ENCODE measurements at regions not wholly inside any gene's neighbourhood (a gene's known extent, or its start where the extent isn't known, plus 50 kb on each side); places are given as distances from the start of the nearest gene placed in this dataset.

DNA sequence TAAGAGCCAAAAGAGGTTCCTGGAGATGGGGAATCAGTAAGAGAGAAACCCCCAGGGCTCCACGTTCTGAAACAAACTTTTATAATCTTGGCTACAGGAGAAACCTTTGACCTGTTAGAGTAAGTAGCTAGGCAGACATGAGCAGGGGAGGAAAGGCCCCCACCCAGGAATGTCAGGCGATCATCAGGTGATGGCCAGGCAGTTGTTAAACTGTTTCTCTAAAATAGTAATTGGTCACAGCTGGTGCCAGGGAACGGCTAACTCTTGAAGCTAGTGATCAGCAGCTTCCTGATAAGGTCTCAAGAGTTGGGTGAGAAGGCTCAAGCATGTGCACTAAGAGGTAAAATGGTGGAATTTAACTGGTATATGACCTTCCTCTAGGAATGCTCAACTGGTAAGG, 263.8 kb downstream of the HDGFL1 start:
- Histone ChIP-seq H3K9me3 (ENCODE audit: control insufficient read depth in 4 of 4, insufficient read depth in 3 of 4, low read length in 3 of 4) (no peaks in the 10 kb centered on the region), H3K27ac (ENCODE audit: low read depth in 1 of 2, low read length in 1 of 2) (no peak overlapping the region), H3K9ac (ENCODE audit: insufficient read depth in 1 of 2, low read length in 2 of 2) (no peak overlapping the region), H3K36me3 (ENCODE audit: control insufficient read depth in 4 of 4, insufficient read depth in 4 of 4, low read length in 4 of 4) (no peaks in the 10 kb centered on the region), H3K4me1 (ENCODE audit: control insufficient read depth in 5 of 5, insufficient read depth in 5 of 5, low read length in 5 of 5) (peaks cover 0 to 5% (median 2%) of the 10 kb centered on the region in 5 donors), H3K27me3 (ENCODE audit: control insufficient read depth in 3 of 3, insufficient read depth in 3 of 3, low read length in 2 of 3) (no peaks in the 10 kb centered on the region), H3K4me3 (no peak overlapping the region)
- ATAC-seq (ENCODE audit: insufficient read depth, low FRiP score): no peak
- 64 to 79% methylated on average over 3 of the region's 3 CpGs for WGBS, 2 donors
- TF ChIP-seq, protein P1, sequence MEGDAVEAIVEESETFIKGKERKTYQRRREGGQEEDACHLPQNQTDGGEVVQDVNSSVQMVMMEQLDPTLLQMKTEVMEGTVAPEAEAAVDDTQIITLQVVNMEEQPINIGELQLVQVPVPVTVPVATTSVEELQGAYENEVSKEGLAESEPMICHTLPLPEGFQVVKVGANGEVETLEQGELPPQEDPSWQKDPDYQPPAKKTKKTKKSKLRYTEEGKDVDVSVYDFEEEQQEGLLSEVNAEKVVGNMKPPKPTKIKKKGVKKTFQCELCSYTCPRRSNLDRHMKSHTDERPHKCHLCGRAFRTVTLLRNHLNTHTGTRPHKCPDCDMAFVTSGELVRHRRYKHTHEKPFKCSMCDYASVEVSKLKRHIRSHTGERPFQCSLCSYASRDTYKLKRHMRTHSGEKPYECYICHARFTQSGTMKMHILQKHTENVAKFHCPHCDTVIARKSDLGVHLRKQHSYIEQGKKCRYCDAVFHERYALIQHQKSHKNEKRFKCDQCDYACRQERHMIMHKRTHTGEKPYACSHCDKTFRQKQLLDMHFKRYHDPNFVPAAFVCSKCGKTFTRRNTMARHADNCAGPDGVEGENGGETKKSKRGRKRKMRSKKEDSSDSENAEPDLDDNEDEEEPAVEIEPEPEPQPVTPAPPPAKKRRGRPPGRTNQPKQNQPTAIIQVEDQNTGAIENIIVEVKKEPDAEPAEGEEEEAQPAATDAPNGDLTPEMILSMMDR (IDR thresholded peaks at IDR 0.05; ENCODE audit: control extremely low read depth, extremely low read depth): no peak
- DNase-seq: no peak

DNA sequence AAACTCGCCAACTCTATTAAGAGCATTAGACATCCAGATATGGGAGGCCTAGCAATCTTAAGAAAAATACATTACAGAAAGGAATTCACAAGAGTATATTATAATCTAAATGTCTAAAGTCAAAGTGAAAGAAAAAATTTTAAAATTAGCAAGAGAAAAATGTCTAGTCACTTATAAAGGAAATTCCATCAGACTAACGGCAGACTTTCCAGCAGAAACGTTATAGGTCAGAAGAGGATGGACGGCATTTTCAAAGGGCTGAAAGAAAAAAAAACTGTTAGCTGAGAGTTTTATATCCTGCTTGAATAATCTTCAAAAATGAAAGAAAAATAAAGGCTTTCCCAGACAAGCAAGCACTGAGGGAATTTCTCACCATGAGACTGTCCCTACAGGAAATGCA, 269.0 kb downstream of the HDGFL1 start:
- TF ChIP-seq, protein P1 (IDR thresholded peaks at IDR 0.05; ENCODE audit: control extremely low read depth, extremely low read depth): no peak
- Histone ChIP-seq H3K9ac (ENCODE audit: insufficient read depth in 1 of 2, low read length in 2 of 2) (no peak overlapping the region), H3K36me3 (ENCODE audit: control insufficient read depth in 4 of 4, insufficient read depth in 4 of 4, low read length in 4 of 4) (no peaks in the 10 kb centered on the region), H3K9me3 (ENCODE audit: control insufficient read depth in 4 of 4, insufficient read depth in 3 of 4, low read length in 3 of 4) (peaks cover 0 to 4% (median 2%) of the 10 kb centered on the region in 4 donors), H3K4me3 (no peak overlapping the region), H3K27me3 (ENCODE audit: control insufficient read depth in 3 of 3, insufficient read depth in 3 of 3, low read length in 2 of 3) (no peaks in the 10 kb centered on the region), H3K27ac (ENCODE audit: low read depth in 1 of 2, low read length in 1 of 2) (no peak overlapping the region), H3K4me1 (ENCODE audit: control insufficient read depth in 5 of 5, insufficient read depth in 5 of 5, low read length in 5 of 5) (no peaks in the 10 kb centered on the region)
- ATAC-seq (ENCODE audit: insufficient read depth, low FRiP score) (no peak), DNase-seq (no peak)
- WGBS, 2 donors: 89 to 91% methylated on average over 4 of the region's 4 CpGs

DNA sequence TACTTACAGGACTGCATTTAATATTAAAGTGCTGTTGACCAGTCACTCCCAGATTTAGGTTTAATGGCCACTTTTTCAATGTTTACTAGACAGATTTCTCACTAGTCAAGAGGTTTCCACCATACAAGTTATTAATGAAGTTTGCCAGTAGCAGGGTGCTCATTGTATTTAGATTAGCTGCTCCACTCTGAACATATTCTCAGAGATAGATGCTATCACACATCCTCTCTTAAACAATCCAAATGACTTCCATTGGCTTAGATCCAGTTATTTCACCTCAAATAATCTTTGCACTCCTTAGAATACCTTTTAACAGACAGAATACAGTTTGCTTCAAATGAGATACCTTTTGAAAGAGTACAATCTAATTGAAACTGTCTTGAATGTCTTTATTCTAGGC, 276.1 kb downstream of the HDGFL1 start:
- DNase-seq (no peak), ATAC-seq (ENCODE audit: insufficient read depth, low FRiP score) (no peak)
- TF ChIP-seq, protein P1 (IDR thresholded peaks at IDR 0.05; ENCODE audit: control extremely low read depth, extremely low read depth): no peak
- peaks cover 0 to under 1% (median 0%) of the 10 kb centered on the region in 4 donors for H3K9me3 ChIP-seq (ENCODE audit: control insufficient read depth in 4 of 4, insufficient read depth in 3 of 4, low read length in 3 of 4)
- no peaks in the 10 kb centered on the region for H3K27me3 ChIP-seq (ENCODE audit: control insufficient read depth in 3 of 3, insufficient read depth in 3 of 3, low read length in 2 of 3)
- no peaks in the 10 kb centered on the region for H3K36me3 ChIP-seq (ENCODE audit: control insufficient read depth in 4 of 4, insufficient read depth in 4 of 4, low read length in 4 of 4)
- H3K27ac ChIP-seq (ENCODE audit: low read depth in 1 of 2, low read length in 1 of 2): no peak overlapping the region
- H3K4me1 ChIP-seq (ENCODE audit: control insufficient read depth in 5 of 5, insufficient read depth in 5 of 5, low read length in 5 of 5): peaks cover 0 to 3% (median 0%) of the 10 kb centered on the region in 5 donors
- no peak overlapping the region for H3K4me3 ChIP-seq
- H3K9ac ChIP-seq (ENCODE audit: insufficient read depth in 1 of 2, low read length in 2 of 2): no peak overlapping the region

DNA sequence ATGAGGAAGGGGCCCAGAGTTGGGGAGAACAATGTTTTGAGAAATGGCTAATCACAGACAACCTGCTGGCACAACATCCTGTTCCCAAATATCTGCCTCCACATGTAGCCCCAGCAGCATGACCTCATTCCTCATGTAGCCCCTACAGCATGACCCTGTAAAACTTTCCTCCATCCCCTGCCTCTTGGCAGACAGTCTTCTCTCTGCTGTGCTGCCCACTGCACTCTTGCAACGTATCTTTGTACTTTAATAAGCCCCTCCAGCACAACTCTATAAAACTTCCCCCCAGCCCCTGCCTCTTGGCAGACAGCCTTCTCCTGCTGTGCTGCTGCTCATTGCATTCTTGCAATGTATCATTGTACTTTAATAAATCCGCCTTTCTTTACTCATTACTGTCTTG, 278.8 kb downstream of the HDGFL1 start:
- Histone ChIP-seq H3K27ac (ENCODE audit: low read depth in 1 of 2, low read length in 1 of 2) (no peak overlapping the region), H3K27me3 (ENCODE audit: control insufficient read depth in 3 of 3, insufficient read depth in 3 of 3, low read length in 2 of 3) (no peaks in the 10 kb centered on the region), H3K9me3 (ENCODE audit: control insufficient read depth in 4 of 4, insufficient read depth in 3 of 4, low read length in 3 of 4) (no peaks in the 10 kb centered on the region), H3K9ac (ENCODE audit: insufficient read depth in 1 of 2, low read length in 2 of 2) (no peak overlapping the region), H3K36me3 (ENCODE audit: control insufficient read depth in 4 of 4, insufficient read depth in 4 of 4, low read length in 4 of 4) (no peaks in the 10 kb centered on the region), H3K4me3 (no peak overlapping the region), H3K4me1 (ENCODE audit: control insufficient read depth in 5 of 5, insufficient read depth in 5 of 5, low read length in 5 of 5) (peaks cover 0 to 3% (median 0%) of the 10 kb centered on the region in 5 donors)
- DNase-seq: no peak
- TF ChIP-seq, protein P1 (IDR thresholded peaks at IDR 0.05; ENCODE audit: control extremely low read depth, extremely low read depth): no peak
- ATAC-seq (ENCODE audit: insufficient read depth, low FRiP score): no peak
- 85 to 92% methylated on average over 2 of the region's 2 CpGs for WGBS, 2 donors

All from lung (tissue), 11 donors.